ENCODE measurements at regions not wholly inside any gene's neighbourhood (a gene's known extent, or its start where the extent isn't known, plus 50 kb on each side); places are given as distances from the start of the nearest gene placed in this dataset.

DNA sequence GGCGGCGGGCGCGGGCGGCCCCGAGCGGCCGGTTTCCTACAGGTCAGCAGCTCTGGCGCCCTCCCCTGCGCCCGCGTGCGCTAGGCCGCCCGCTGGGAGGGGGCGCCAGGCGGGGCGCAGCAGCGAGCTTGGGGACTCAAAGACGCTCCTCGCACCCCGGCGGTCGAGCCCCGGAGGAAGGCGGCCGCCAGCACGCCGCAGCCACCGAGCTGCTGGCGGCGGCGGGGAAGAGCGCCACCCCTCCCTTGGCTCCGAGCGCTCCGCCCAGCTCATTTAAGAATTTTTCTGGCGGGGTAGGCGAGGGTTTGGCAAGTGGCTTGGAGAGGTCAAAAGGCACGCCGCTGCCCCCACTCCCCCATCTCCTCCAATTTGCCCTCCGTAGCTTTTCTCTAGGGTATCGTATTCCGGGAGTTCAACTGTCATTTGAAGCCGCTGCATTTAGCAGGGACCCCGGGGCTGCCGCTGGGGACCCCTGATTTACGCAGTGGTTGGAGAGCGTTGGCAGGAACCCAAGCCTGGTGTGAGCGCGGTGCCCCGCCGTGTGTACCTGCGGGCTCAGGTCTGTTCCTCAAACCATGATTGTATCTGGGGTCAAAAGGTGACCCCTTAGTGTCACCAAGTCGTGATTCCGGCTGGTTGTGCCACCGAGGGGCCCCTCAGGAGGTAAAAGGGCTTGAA lies 59.5 kb upstream of the GSE1 start (continued):
- TF ChIP-seq, protein P1, sequence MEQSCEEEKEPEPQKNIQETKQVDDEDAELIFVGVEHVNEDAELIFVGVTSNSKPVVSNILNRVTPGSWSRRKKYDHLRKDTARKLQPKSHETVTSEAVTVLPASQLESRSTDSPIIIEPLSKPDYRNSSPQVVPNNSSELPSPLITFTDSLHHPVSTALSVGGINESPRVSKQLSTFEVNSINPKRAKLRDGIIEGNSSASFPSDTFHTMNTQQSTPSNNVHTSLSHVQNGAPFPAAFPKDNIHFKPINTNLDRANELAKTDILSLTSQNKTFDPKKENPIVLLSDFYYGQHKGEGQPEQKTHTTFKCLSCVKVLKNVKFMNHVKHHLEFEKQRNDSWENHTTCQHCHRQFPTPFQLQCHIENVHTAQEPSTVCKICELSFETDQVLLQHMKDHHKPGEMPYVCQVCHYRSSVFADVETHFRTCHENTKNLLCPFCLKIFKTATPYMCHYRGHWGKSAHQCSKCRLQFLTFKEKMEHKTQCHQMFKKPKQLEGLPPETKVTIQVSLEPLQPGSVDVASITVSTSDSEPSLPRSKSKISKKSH (CRISPR knock-in tag; IDR thresholded peaks at IDR 0.05; ENCODE audit: borderline replicate concordance) = no peak
- TF ChIP-seq, protein P2, sequence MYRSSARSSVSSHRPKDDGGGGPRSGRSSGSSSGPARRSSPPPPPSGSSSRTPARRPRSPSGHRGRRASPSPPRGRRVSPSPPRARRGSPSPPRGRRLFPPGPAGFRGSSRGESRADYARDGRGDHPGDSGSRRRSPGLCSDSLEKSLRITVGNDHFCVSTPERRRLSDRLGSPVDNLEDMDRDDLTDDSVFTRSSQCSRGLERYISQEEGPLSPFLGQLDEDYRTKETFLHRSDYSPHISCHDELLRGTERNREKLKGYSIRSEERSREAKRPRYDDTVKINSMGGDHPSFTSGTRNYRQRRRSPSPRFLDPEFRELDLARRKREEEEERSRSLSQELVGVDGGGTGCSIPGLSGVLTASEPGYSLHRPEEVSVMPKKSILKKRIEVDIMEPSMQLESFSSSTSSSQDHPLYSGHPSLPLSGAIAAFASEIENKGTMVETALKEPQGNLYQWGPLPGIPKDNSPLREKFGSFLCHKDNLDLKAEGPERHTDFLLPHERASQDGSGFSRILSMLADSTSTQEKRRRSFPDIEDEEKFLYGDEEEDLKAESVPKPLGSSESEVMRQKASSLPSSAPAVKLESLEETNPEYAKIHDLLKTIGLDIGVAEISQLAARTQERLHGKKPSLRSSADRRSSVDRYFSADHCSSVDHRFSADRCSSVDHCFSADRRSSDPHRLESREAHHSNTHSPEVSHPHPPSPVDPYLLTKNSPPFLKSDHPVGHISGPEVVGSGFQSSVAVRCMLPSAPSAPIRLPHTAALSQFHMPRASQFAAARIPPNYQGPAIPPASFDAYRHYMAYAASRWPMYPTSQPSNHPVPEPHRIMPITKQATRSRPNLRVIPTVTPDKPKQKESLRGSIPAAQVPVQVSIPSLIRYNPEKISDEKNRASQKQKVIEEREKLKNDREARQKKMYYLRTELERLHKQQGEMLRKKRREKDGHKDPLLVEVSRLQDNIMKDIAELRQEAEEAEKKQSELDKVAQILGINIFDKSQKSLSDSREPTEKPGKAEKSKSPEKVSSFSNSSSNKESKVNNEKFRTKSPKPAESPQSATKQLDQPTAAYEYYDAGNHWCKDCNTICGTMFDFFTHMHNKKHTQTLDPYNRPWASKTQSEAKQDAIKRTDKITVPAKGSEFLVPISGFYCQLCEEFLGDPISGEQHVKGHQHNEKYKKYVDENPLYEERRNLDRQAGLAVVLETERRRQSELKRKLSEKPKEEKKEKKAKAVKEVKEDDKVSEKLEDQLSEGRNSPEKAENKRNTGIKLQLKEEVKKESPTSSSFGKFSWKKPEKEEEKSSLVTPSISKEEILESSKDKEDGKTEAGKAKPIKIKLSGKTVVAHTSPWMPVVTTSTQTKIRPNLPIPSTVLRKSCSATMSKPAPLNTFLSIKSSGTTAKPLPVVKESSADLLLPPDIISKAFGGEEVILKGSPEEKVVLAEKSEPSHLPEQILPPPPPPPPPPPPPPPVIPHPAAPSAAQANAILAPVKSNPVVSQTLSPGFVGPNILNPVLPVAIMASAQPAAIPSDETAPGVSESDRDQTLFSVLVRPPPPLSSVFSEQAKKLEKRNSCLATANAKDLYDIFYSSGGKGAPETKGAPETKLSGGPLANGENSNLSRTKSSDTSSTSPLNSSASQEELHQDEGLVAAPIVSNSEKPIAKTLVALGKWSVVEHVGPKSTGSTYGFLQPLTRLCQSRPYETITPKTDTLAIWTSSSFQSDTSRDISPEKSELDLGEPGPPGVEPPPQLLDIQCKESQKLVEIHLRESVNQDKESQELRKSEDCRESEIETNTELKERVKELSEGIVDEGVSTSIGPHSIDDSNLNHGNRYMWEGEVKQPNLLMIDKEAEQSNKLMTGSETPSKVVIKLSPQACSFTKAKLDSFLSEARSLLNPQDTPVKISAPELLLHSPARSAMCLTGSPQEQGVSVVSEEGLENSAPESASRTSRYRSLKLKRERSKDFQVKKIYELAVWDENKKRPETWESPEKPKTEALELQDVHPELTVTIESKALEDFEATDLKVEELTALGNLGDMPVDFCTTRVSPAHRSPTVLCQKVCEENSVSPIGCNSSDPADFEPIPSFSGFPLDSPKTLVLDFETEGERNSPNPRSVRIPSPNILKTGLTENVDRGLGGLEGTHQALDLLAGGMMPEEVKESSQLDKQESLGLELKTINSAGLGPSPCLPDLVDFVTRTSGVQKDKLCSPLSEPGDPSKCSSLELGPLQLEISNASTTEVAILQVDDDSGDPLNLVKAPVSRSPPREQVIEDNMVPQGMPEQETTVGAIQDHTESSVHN (CRISPR knock-in tag; IDR thresholded peaks at IDR 0.05) = no peak
- TF ChIP-seq TBP (CRISPR knock-in tag; IDR thresholded peaks at IDR 0.05) = no peak
- TF ChIP-seq SRF (IDR thresholded peaks at IDR 0.05; ENCODE audit: low read depth, low read length) = no peak
- TF ChIP-seq FOSL2 (CRISPR knock-in tag; IDR thresholded peaks at IDR 0.05) = 0 out of 2 replicates have a peak, but pooled peaks have one; percentile 2
- TF ChIP-seq ZNF546 (CRISPR knock-in tag; conservative IDR thresholded peaks at IDR 0.05) = 0 out of 2 replicates have a peak, but pooled peaks have one; percentile 2
- TF ChIP-seq IKZF1 (IDR thresholded peaks at IDR 0.05) = no peak
- no peak for TF ChIP-seq ZNF232 (CRISPR knock-in tag; IDR thresholded peaks at IDR 0.05; ENCODE audit: borderline replicate concordance)
- 0 out of 2 replicates have a peak, but pooled peaks have one; percentile 21 for TF ChIP-seq MEIS1 (CRISPR knock-in tag; IDR thresholded peaks at IDR 0.05; ENCODE audit: borderline replicate concordance)
- peak; percentile 84 for TF ChIP-seq HNRNPK (IDR thresholded peaks at IDR 0.05; ENCODE audit: low read depth, low read length, poor library complexity, severe bottlenecking)
- no peak for TF ChIP-seq RCOR2 (CRISPR knock-in tag; IDR thresholded peaks at IDR 0.05)
- TF ChIP-seq CHD2 (IDR thresholded peaks at IDR 0.05; ENCODE audit: low read depth, low read length) = no peak
- no peak for TF ChIP-seq ZNF224 (CRISPR knock-in tag; IDR thresholded peaks at IDR 0.05)
- peak; percentile 48; the same call in 1 of the 2 replicates for TF ChIP-seq SALL2 (CRISPR knock-in tag; IDR thresholded peaks at IDR 0.05)
- peak; percentile 46; the same call in 1 of the 2 replicates for TF ChIP-seq ZNF724P (CRISPR knock-in tag; IDR thresholded peaks at IDR 0.05; ENCODE audit: borderline replicate concordance)
- TF ChIP-seq ZFP41 (CRISPR knock-in tag; IDR thresholded peaks at IDR 0.05; ENCODE audit: borderline replicate concordance) = no peak
- no peak for TF ChIP-seq CBX1 (IDR thresholded peaks at IDR 0.05; ENCODE audit: low read depth)
- TF ChIP-seq HDAC2 (CRISPR knock-in tag; IDR thresholded peaks at IDR 0.05) = peak; percentile 26; the same call in 1 of the 2 replicates
- TF ChIP-seq ZBTB39 (CRISPR knock-in tag; IDR thresholded peaks at IDR 0.05) = no peak
